Stomach (tissue), 4 donors: ENCODE measurements at regions not wholly inside any gene's neighbourhood (a gene's known extent, or its start where the extent isn't known, plus 50 kb on each side); places are given as distances from the start of the nearest gene placed in this dataset.

Source experiments
- CTCF ChIP-seq, 7 experiments: fragments of 450-650 bp in 4 of 7; fragments of 200-600 bp in 3 of 7; sonication (generic) in 3 of 7; IDR thresholded peaks; one replicate each; pipeline ENCODE4 v1.5.1; 2016 to 2019; ENCODE audit warnings: antibody characterized with exemption in 7 of 7, control low read depth in 2 of 7, mild to moderate bottlenecking in 1 of 7
- EP300 ChIP-seq: sonication (generic); formaldehyde crosslinking; IDR thresholded peaks from one replicate; pipeline ENCODE4 v1.6.1; 2017; ENCODE audit warnings: antibody characterized with exemption

DNA sequence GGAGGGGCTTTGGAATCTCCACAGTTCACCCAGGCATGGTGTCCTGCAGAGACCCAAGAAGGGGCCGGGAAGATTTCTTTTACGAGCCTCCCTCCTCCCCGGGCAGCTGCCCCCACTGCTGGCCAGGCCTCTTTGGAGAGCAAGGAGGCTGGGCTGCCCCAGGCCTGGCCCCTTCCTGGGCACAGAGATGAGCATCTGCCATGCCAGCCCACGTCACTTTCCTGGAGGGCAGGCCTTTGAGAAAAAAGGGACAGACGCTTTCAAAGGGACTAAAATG lies 60.5 kb upstream of the FGF3 start:
- TF ChIP-seq EP300 (no peak), CTCF (IDR thresholded peaks at IDR 0.05) (no peak)
